Amniotic stem cell (primary cell): ENCODE measurements at regions not wholly inside any gene's neighbourhood (a gene's known extent, or its start where the extent isn't known, plus 50 kb on each side); places are given as distances from the start of the nearest gene placed in this dataset.
"Not testable (repeated sequence)": the region's sequence is repeated elsewhere in the genome, so short reads cannot be mapped to it uniquely, and the experiment has no call there.

Experiments
- DNase-seq: peaks from one replicate; lab custom pipeline; 2025; lab: John Stamatoyannopoulos, UW

DNA sequence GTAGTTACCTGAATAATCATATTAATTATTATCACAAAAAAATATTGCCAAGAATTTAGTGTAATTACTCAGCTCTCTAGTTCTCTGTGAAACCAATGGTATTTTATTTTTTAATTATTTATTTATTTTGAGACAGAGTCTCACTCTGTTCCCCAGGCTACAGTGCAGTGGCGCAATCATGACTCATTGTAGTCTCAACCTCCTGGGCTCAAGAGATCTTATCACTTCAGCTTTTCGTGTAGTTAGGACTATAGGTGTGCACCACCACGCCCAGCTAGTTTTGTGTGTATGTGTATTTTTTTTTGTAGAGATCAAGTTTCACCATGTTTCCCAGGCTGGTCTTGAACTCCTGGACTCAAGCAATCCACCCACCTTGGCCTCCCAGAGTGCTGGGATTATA is 440.4 kb upstream of the CDH20 start:
- peak; percentile 3 for DNase-seq

DNA sequence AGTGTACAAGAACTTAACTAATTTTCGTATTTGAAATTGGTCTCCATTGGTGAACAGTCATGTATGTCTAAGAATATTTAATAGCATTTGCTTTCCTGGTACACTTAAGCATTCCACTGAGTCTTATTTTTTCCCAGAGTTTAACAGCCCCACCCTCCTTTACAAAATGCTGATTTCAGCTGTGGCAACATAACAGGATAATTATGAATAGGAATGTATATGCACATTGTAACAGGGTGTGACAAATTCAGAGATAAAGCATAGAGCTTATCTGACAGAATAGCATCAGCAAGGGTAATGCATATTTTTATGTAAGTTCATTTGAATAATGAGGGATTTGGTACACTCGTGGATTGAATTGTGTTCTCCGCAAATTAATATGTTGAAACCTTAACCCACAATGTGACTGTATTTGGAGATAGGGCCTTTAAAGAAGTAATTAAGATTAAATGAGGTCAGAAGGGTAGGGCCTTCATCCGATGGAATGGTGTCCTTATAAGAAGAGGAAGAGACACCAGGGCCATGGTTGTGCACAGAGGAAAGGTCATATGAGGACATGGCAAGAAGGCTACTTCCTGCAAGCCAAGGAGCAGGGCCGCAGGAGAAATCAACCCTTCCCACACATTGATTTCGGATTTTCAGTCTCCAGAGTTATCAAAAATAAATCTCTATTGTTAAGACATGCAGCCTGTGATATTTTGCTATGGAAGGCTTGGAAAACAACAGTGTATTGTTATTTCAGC is 439.7 kb upstream of the CDH20 start:
- DNase-seq, result no peak

DNA sequence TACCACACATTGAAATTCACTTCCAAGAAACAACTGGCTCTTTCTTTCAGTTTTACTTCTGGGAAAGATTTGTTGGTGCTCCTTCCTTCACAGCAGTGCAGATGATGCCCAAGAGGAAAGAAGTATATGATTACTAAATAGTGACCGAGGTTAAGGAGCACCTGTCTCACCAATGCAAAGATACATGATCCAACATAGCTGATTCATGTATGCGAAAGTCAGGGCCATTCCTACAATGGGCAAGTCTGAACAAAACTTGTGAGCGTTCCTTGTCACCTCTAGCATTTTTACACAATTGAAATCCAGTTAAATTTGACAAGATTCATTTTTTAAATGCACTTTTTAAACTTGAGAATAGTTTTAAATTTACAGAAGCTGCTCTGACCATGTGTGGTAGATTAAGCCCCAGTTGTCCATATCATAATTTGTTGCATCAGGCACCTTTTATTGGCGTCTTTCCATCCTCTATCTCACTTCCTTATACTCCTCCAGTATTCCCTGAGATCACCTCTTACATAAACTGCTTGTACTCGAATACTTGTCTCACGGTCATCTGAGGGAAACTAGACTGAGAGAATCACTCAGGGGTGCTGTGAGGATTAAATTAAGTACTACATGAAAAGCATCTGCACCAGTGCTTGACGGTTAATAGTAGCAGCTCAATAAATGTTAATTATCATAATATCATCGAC is 438.8 kb upstream of the CDH20 start:
- no peak for DNase-seq

DNA sequence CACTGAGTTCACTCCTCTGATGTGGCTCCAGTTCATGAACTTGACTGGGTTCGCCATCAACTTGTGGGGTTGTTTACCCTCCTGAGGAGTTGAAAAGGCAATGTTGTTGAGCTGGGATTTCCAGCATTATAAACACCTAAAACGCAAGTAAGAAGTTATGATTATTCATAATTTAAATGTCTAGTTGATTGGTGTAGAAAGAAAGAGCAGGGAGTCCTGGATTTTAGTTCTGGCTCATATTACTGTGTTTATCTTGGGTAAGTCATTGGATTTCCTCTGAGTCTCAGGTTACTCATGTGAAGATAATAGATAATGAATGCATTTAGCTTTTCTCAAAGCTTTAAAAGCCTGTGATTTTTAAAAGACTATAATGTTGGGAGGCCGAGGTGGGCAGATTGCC is 438.0 kb upstream of the CDH20 start:
- DNase-seq, result peak; percentile 22

DNA sequence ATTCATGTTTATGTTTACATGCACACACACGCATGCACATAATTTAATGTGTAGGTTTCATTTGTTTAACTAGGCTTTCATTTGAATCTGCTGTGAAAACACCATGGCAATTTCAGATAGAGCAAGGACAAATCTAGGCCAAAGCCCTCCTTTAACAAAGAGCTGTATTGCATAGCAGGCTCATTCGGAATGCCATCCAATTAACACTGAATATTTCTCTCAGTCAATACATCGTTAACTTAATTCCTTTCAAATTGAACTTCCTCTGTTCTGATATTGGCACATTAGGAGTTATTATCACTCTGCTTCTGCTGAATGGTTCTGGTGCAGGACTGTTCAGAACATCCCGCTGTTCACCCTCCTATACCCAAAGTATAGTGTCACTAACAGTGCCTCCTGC is 435.1 kb upstream of the CDH20 start:
- DNase-seq, result no peak

DNA sequence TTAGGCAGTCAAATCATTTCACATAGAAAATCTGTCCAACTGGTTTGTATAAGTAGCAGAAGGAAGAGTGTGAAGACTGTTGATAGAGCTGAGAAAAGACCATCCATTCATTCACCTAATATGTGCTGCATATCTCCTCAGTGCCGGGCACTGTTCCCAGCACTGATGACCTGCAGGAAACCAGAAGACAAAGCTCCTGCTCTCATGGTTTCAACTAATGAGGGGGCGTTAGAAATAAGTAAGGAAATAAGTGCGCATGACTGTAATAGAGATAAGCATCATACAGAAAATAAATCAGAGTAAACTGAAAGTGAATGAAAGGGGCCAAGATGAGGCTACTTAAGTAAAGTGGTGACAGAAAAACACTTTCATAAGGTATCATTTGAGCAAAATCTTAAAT is 427.5 kb upstream of the CDH20 start:
- no peak for DNase-seq

DNA sequence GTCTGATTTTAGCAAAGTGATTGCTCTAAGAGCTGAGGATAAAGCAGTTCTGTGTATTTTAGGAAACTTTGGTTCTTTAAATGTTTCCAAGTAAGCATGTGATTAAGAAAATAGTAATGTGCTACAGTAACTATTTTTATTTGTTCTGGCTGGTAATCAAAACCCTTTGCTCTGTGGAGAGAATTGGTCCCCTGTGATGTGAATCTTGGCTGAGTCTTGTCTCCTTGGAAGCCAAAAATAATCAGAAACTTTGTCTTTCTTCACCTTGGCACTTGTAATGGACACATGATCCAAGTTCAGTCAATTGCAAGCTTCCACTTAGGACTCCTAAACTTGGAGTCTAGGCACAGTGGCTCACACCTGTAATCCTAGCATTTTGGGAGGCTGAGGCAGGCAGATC is 422.7 kb upstream of the CDH20 start:
- no peak for DNase-seq

DNA sequence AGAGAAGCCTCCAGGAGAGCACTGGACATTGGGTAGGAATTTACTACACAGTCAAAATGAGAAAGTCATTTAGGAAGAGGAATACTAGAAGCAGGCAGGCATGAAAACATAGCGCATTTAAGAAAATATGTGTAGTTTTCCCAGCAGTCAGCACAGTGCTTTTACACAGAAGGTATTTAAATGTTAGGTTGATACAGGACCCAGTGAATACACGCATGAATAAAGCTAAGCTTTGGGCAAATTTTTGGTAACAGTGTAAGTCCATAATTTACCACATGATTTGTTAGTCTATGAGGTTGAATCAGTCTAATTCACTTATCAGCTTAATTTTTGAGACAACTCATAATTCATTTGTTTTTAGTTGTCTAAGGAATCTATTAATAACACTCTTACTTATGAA is 421.7 kb upstream of the CDH20 start:
- DNase-seq, result no peak

DNA sequence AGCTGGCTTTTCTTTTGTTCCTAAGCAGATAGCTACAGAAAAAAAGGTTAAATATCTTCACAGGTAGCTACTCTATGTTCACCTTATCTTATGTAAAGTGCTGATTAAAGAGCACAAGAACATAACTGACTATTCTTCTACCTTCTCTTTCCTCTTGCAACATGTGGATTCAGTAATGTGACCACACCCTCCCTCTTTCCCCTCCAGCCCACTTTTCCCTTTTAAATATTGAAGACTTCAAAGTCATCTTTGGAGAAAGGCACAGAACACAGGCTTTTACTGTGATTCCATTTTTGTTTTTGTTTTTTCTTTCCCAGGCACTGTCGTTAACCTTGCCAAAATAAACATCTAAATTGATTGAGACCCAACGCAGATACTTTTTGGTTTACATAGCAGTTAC is 418.1 kb upstream of the CDH20 start:
- DNase-seq, result no peak

DNA sequence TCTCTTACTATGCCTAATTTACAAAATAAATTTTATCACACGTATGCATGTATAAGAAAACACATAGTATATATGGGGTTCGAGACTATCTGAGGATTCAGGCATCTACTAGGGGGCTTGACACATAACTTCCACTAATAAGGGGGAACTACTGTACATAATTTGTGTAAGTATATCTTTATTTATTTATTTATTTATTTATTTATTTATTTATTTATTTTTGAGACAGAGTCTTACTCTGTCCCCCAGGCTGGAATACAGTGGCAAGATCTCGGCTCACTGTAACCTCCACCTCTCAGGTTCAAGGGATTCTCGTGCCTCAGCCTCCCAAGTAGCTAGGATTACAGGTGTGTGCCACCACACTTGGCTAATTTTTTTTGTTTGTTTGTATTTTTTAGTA is 414.4 kb upstream of the CDH20 start:
- DNase-seq, result not testable (repeated sequence)

DNA sequence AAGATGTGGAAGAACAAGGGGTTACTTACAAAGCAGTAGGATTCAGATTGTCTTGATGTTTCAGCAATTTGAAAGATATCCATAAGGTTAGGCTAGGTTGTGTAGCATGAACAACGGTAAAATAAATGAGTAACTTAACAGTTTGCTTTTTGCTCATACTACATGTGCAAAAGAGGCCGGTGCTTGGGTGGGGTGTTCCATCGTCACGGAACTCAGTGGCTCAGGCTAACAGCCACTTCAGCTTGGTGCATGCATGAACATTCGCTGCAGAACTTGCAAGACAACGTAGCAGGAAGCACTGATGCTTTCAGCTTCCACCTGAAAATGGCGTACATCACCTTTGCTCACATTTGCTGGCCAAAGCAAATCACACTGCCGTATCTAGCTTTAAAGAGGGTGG is 407.3 kb upstream of the CDH20 start:
- no peak for DNase-seq

DNA sequence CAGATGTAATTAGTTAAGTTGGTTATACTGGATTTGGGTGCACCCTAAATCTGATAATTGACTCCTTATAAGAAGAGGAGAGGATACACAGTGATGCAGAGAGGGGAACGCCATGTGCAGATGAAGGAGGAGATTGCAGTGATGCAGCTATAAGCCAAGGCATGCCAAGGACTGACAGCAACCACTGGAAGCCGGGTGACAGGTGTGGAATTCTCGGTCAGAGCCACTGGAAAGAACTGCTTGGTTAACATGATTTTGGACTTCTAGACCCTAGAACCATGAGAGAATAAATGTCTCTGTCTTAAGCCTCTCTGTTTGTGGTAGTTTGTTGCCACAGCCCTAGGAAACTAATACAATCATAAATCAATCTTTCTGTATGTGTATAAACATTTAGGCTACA is 403.3 kb upstream of the CDH20 start:
- DNase-seq, result no peak

DNA sequence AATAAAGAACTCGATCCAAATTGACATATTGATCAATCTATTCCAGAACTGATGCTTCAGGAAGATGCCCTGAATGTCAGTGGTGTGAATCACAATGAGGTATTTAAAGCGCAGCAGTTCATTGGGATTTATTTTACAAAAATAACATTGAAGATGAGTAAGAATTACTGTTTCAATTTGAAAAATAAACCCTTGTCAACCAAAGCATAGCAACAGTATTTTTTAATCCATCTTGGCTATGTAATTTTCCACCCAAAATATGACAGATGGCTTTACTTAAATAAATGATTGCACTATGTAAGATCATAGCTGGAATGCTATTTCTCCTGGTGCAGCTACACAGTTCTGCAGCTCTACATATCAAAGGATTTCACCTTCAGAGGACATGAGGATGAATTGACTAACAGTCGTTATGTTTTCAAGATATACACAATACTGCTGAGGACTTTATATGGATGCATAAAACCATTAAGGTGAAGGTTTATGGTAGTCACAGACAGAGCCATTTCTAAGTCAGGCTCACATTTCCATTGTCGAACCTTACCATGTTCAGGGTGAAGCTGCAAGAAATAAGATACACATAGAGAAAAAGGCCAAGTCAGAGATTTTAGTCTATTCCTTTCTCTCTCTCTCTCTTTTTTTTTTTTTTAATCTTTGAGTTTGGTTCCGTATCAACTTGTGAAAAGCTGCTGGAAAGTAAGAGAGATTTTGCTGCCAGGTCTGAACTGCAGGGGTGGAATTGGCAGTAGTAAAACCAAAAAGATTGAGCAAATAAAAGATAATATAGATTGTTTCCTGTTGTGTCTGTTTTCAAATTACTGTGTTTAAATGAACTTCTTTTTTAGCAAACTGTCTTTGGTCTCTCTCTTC is 398.0 kb upstream of the CDH20 start:
- DNase-seq, result peak; percentile 71

DNA sequence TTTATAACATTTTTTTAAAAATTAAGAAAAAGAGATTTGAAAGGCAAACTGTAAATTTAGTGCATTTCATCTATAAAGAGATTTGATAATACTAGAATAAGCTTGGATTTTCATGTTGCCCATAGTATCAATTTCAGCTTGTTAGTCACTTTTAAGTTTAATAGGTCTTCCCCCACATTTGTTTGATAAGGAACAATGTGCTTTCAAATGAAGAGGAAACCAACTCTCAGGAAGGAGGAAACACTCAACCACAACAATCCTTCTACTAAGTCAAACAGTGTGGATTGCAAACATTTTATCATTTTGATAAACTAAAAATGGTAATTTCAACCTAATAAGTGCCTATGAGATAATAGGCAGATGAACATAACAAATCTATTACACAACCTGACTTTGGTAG is 397.1 kb upstream of the CDH20 start:
- DNase-seq, result no peak

DNA sequence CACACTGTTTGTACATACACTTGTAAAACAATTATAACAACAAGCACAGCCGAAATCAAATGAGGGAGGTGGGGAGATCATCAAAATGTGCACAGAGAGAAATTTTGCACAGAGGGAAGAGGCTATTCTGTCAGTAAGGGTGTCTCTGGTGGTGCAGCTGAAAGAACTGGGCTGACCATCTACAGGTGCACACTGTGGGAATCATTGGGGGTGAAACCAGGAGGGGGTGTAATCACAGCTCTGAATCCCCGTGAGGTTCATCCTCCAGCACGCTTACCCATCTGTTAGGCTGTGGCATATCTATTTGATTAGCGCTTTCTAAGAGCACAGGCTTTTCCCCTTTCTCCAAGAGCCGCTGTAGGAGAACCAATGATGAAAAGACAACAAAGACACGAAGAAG is 389.9 kb upstream of the CDH20 start:
- DNase-seq, result no peak

DNA sequence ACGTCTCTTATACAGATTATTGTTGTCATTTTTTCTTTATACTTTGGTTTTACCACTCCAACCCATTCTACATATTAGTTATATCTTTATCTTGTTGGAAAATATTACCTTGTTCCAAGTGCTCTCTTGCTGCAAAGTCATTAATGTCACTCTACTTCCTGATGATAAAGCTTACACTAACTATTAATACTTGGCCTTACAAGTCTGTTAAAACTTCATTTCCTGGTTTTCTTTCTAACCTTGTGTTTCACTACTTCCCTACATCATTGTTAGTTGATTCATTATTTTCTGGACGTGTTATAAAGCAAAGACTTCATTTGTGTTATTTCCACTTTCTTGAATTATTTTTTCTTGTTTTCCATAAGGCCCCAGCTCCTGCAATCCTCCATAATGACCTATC is 382.6 kb upstream of the CDH20 start:
- DNase-seq, result no peak

DNA sequence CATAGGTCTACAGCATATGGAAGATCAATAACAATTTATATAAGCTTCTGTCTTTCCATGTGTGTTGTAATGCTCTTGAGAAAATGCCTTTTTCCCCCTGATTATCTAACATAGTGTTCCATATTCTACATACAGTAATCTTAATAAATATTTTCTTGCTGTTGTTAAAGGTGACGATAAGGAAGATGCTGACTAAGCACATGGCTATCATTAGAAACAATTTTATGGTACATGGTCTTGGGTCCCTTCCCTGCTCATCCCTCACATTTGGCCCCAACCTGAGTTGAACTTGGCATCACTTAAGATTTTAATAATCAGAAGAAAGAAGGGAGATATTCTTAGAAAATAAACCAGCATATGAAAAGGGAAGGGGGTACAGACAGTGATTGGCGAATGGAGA is 382.1 kb upstream of the CDH20 start:
- no peak for DNase-seq

DNA sequence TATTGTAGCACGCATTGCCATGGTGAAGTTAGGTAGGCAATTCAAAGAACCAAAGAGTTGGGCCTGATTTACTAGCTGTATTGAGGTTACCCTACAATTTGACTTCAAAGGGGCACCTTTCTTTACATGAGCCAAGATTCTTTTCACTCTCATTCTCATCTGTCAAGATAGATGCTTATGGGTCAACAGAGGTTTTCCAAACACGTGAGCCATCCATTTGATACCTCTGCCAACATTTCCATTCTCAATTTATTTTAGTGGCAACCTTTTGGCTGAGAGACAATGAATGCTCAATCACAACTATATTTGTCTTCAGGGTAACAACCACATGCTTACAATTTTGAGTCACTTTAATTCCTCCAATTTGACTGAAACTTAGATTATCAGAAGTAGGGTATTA is 370.6 kb upstream of the CDH20 start:
- no peak for DNase-seq

DNA sequence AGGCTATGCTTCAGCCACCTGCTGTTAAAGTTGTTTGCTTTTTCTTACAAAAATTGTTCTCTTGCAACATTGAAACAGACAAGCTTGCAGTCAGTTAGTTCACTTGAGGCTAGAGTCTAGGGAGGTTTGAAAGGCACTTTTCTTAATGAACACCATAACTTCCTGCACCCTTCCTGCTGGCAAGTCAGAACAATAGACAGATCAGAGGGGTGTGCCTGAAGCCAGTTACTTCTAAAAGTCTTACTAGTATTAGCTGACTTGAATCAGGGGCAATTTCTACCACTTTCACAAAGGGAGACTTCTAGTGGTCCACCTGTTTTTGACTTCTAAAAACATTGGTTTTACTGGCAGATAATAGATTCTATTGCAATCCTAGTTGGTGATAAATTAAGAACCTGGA is 367.4 kb upstream of the CDH20 start:
- no peak for DNase-seq

DNA sequence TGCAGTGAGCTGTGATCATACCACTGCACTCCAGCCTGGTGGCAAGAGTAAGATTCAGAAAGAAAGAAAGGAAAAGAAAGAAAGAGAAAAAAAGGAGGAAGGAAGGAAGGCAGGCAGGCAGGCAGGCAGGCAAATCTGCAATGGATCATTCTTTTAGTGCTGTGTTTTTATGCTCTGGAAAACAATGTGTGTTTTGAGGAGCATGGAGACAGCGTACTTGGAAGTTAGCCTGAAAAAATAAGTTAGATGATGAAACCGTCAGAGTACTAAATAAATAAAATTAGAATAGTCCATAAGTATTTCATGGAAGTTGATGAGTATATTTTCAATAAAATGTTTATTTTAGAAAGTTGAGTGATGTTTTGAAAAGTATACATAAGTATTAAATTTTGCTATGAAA is 366.4 kb upstream of the CDH20 start:
- DNase-seq, result no peak

DNA sequence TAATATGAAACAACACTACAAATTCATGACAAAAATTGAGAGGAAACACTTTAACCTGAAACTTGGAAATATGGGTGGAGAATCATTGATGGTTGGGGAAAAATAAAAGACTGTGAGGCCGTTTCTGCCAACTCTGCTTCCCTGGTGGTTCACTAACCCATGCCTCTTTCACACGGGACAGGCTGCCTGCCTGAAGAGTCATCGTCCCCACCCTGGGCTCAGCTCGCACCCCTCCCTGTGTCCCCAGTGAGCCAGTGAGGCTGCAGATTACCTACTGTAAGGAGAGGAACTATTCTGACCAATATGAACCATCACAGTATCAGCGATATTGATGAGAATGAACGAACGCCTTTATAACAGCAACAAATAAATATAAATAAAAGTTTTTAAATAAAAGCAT is 357.8 kb upstream of the CDH20 start:
- no peak for DNase-seq

DNA sequence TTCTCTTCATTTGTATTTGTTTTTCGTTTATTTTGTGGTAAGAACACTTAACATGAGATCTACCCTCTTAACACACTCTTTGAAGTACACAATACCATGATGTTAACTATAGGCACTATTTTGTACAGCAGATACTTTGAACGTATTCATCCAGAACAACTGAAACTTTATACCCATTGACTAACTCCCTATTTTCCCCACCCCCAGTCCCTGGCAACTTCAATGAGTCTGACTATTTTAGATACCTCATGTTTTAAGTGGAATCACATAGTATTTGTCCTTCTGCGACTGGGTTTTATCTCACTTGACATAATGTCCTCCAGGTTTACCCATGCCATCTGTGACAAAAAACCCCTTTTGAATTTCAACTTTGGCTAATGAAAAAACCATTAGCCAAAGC is 356.3 kb upstream of the CDH20 start:
- DNase-seq, result no peak

DNA sequence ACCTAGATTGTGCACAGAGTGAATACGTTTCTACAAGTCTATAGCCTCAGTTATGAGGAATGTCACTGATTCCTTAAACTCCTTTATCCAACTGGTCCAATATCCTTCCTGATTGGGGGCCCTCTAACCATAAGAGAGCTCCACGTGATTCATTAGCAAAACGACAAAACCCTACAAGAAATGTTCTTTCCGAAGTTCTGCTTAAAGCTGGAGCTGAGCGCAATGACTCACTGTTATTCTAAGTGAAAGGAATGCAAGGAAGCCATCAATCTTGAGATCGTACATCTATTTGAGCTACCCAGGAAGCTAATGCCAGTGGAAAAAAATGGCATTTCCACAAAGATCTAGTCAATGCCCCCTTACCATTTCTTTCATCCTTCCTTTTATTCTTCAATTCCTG is 354.9 kb upstream of the CDH20 start:
- peak; percentile 56 for DNase-seq
